ENCODE measurements at regions not wholly inside any gene's neighbourhood (a gene's known extent, or its start where the extent isn't known, plus 50 kb on each side); places are given as distances from the start of the nearest gene placed in this dataset.

DNA sequence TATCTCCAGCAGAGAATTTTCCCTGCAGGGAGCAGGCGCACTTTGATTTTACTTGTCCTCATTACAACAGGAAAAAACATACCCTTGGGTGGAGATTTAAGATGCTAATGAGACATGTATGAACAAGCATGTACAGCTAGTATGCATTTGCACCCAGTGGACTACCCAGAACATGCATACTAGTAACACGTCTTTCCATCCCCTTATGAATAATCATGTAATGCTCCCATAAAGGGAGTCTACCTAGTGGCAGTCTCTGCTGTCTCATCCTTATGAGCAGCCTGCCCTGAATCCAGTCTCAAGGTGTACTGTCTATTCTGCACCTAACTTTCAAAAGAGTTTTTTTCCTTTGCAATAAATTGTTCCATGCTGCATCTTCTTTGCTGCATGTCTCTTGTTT is 1222.0 kb downstream of the ROBO1 start:
- H3K4me1 ChIP-seq (ENCODE audit: insufficient read depth, low read length, poor library complexity, severe bottlenecking) = no peaks in the 10 kb centered on the region
- H3K9me3 ChIP-seq (ENCODE audit: insufficient read depth, low read depth, low read length) = no peaks in the 10 kb centered on the region
- H3K4me2 ChIP-seq (ENCODE audit: low read depth, low read length, poor library complexity, severe bottlenecking) = no peak overlapping the region
- no peak overlapping the region for H2AFZ ChIP-seq (ENCODE audit: low read length)
- no peaks in the 10 kb centered on the region for H3F3A ChIP-seq (ENCODE audit: low read depth)
- H3K79me2 ChIP-seq (ENCODE audit: insufficient read depth, low read length) = no peaks in the 10 kb centered on the region
- H3K36me3 ChIP-seq (ENCODE audit: insufficient read depth, low read length) = no peaks in the 10 kb centered on the region
- H4K20me1 ChIP-seq (ENCODE audit: insufficient read depth, low read length, poor library complexity, severe bottlenecking) = no peaks in the 10 kb centered on the region
- no peak overlapping the region for H3K9ac ChIP-seq (ENCODE audit: low read depth, low read length, poor library complexity, severe bottlenecking)
- TF ChIP-seq, protein P1, sequence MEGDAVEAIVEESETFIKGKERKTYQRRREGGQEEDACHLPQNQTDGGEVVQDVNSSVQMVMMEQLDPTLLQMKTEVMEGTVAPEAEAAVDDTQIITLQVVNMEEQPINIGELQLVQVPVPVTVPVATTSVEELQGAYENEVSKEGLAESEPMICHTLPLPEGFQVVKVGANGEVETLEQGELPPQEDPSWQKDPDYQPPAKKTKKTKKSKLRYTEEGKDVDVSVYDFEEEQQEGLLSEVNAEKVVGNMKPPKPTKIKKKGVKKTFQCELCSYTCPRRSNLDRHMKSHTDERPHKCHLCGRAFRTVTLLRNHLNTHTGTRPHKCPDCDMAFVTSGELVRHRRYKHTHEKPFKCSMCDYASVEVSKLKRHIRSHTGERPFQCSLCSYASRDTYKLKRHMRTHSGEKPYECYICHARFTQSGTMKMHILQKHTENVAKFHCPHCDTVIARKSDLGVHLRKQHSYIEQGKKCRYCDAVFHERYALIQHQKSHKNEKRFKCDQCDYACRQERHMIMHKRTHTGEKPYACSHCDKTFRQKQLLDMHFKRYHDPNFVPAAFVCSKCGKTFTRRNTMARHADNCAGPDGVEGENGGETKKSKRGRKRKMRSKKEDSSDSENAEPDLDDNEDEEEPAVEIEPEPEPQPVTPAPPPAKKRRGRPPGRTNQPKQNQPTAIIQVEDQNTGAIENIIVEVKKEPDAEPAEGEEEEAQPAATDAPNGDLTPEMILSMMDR (conservative IDR thresholded peaks at IDR 0.05; ENCODE audit: low read length) = no peak
- TF ChIP-seq EZH2phosphoT487 (IDR thresholded peaks at IDR 0.05; ENCODE audit: borderline replicate concordance) = no peak
- H3K9me2 ChIP-seq (replicated peaks; ENCODE audit: low read depth, low read length) = no peaks in the 10 kb centered on the region
- H3K4me3 ChIP-seq (ENCODE audit: low read length, poor library complexity, severe bottlenecking) = no peak overlapping the region
- H3K27me3 ChIP-seq (ENCODE audit: insufficient read depth, low read length, poor library complexity, severe bottlenecking) = no peaks in the 10 kb centered on the region
